Ecto neural progenitor cell (in vitro differentiated cells): ENCODE measurements at regions not wholly inside any gene's neighbourhood (a gene's known extent, or its start where the extent isn't known, plus 50 kb on each side); places are given as distances from the start of the nearest gene placed in this dataset.
"Not testable (repeated sequence)": the region's sequence is repeated elsewhere in the genome, so short reads cannot be mapped to it uniquely, and the experiment has no call there.

Experiments used
- DNase-seq: peaks from one replicate; pipeline ENCODE4 v3.0.0-alpha.2; 2018; ENCODE audit warnings: low spot score

DNA sequence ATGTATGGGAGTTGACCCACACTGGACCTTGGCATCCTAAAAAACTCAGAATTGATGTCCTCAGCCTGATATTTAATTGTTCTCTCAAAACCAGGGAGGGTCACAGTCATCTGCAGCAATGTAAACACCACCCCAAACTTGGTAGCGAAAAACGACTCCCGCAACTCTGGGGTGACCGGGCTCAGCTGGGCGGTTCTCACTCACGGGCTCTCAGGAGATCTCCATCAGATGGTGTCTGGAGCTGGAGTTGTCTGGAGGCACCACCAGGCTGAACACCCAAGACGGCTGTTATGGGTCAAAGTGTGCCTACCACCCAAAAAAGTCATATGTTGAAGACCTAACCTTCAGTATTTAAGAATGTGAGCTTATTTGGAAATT, 50.9 kb upstream of the NXT1 start:
- DNase-seq, result no peak

DNA sequence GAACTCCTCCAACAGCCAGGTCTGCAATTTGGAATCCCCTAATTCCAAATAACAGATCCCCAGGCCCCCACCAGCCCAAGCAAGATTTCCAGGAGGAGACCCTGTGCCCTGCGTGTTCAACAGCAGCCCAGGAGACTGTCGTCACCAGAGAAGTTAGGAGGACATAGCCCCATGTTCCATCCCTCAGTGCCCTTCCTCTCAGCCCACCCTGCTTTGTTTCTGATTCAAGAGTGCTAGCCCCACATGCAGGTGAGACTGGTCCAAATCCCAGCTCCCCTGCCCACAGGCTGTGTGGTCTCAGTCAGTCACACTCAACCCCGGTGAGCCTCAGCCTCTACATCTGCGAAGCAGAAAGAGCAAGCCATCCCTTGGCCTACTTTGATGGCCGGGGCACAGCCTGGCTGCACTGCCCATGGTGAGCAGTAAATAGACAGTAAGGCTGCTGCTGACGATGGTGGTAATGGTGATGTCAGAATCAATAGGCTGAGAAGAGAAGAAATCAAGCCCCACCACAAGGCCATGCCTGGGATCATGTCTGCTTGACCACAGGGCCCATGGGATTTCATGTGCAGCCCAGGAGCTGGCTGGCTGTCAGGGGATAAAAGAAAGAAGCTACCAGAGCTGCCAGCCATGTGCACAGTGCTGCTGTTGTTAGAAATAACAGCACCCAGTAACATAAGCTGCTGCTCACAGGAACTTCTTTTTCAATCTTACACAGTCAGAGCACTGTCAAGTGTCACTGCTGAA, 51.5 kb upstream of the NXT1 start:
- no peak for DNase-seq

DNA sequence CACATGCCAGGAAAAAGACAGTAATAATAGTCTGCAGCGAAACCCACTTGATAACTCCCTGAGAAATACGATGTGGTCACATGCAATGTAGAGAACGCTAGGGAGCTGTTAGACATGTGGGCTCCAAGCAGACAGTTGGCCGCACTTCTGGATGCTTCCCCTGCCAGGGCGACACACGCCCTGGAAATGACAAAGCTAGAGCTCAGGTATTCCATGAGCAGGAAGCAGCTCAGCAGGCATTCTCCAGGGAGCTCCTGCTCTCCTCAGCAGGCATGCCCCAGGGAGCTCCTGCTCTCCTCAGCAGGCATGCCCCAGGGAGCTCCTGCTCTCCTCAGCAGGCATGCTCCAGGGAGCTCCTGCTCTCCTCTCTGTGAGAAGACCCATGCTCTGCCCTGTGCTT, 52.4 kb upstream of the NXT1 start:
- DNase-seq, result no peak

DNA sequence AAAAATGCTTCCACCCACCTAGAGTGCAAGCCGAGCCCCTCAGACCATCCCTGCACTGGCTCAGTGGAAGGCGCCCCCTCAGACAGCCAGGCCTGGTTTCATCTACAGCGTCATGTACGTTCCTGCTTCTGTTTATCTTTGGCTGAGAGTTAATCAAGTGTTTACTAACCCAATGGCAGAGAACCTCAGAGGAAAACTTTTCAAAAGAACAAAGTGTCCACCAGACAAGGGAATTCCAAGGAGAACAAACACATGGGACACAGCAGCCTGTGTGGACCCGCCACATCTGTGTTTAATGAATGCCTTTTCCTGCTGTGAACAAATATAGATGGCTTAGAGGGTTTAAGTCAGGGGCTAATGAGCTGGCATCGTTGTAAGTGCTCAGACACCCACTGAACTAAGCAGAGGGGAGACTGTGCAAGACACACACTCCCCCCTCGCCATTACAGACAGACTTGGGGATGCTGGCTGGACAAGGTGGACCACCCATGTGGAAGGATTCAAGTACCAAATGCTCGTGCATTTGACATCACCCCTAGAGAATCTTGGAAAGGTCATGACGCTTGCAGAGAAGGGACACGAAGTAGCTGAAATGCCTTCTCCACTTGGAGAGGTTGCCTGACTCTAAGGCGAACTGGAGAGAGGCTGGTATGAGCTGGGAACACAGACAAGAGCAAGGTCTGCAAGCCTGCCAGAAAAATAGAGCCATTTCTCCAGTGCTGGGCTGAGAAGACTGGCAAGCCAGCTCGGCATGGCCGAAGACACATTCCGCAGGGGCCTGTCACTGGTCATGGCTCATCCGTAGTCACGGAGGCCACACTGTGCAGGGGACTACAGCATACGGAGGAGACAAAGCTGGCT, 53.5 kb upstream of the NXT1 start:
- no peak for DNase-seq

DNA sequence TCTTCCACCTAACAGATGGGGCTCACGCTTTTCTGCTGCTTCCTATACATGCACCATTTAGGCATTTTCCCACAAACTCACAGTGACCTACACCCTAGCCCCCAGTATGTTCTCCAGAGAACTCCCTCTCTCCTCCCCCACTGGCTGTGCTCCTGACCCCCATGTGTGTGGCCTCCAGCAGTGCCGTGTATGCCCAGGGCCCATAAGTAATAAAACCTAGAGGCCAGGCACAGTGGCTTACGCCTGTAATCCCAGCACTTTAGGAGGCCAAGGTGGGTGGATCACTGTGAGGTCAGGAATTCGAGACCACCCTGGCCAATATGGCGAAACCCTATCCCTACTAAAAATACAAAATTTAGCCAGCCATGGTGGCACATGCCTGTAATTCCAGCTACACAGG, 54.7 kb upstream of the NXT1 start:
- no peak for DNase-seq

DNA sequence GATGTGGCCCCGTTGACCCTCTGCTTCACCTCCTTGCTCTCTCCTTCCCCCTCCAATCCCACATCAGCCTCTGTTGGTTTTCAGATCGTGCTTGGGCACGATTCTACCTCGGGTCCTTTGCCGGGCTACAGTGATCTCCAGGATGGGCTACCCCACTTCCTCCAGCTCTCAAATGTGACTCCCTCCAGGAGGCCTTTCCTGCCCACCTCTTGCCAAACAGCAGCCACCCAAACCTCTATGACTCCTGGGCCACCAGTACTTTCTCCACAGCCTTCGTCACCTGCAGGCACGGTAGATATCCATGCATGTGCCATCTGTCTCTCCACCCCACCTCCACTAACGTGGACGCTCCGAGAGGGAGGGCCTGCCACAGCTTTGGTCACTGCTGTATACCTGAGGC, 55.9 kb upstream of the NXT1 start:
- no peak for DNase-seq

DNA sequence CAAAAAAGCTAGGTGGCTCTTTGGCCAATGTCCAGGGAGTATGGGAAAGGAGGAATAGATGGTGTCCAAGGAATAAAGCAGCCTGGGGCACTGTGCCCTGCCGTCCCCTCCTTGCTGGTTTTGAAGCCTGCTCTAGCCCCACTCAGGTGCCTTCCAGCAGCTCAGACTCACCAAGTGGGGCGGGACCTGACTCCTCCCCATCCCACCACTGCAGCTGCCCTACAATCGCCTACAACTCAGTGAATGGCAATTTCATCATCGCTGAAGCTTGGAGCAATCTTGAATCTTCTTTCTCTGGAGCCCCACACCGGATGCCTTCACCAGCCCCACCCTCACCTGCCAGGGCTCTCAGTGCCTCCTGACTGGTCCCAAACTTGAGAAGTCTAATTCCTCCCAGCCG, 56.4 kb upstream of the NXT1 start:
- DNase-seq, result no peak

DNA sequence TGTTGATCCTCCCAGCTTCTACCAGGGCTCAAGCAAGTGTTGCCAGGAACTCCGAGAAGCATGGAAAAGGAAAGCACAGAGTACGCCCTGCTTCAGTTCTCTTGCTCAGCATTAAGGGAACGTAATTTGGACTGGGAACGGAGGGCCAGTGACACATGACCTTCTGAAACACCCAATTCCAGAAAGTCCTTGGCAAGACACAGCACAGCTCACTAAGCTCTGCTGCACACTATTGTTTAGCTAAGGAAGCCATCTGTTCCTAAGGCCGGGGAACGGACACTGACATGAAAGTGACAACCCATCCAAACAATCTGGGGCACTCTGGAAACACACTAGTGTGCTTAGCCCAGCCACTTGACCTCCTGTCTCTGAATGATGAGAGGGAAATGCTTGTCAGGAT, 56.9 kb upstream of the NXT1 start:
- DNase-seq, result no peak

DNA sequence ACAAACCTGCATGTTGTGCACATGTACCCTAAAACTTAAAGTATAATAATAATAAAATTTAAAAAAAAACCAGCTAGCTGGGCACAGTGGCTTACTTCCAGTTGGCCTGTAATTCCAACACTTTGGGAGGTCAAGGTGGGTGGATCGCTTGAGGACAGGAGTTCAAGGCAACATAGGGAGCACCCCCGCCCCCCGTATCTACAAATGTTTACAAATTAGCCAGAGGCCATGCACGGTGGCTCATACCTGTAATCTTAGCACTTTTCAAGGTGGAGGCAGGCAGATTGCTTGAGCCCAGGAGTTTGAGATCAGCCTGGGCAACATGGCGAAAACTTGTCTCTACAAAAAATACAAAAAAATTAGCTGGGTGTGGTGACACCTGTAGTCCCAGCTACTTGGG, 58.3 kb upstream of the NXT1 start:
- DNase-seq, result not testable (repeated sequence)

DNA sequence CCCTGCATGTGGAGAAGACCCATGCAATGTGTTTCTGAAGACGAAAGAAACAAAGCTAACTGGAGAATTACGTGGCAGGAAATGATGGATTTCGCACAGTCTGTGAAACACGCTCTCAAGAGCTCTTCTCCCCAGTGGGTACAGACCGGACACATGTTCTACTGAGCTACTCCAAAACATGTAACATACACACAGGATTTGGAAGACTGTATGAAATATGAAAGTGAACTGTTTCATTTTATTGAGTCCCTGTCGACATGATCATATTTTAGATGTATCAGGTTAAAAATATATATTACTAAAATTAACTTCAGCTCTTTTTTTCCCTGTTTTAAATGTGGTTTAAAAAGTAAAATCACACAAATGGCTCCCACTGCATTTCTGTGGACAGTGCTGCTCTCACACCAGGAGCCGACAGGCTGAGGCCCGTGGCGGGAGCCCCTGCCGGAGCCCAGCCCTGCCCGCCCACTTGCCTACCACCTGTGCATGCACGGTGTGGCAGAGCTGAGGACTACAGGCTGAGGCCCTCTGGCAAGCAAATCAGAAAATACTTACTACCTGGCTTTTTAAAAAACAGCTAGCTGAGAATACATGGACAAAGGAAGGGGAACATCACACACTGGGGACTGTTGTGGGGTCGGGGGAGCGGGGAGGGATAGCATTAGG, 58.9 kb upstream of the NXT1 start:
- no peak for DNase-seq

DNA sequence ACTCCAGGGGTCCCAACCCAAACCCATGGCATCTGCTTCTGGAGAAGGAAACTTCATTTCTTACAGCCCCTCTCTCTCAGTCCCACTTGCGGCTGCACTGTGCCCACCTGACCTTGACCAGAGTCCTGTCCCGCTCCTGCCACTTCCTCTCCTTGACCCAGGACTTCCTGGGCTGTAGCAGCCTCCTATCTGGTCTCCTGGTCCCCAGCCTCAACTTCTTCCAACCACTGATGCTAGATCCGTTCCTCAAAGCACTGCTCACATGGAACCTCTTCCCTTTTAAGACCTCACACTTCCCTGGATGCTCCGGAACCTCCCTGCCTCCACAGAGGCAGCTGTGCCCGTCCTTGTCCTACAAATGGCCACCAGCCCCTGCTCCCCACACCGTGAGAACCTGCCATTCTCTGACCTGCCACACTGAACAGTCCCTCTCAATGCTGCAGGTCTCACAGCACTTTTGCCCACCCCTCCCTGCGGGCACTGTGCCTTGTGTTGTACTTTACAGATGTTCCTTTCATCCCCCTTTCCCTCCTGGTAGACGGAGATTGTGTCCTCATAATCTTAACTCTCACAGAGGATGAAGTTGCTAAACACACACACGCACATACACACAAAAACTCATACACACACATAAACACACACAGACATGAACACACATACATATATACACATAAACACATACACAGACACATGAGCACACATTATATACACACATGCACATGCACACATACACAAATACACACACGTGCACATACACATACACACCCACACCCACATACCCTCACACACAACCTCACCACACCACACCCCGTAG, 59.6 kb upstream of the NXT1 start:
- DNase-seq, result no peak

DNA sequence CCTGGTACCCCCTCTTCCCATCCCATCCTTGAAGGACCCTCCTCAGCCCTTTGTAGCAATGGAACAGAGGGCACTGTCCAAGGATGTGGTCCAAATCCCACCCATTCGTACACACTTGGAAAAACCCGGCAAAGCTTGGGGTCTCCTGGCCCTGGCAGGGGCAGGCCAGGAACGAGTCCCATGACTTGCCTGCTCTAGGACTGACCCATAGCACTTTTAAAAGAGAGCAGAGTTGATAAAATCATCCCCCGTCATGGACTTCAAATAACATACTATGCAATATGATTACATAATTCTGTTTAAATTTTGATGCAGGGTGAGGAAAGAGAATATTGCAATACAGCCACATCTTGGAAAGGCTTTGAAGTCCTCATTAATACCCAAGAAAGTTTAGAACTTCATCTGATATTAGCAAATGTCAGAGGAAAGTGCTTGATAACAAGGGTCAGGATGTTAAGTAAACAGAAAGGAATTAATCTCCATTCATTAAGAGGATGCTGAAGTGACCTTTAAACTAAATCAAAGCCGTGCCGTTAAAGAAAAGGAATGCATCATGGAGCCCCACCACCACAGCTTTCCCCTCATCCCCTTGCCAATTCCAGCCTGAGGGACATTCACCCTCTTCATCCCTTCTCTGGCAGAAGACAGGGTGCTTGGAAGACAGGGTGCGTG, 60.7 kb upstream of the NXT1 start:
- no peak for DNase-seq

DNA sequence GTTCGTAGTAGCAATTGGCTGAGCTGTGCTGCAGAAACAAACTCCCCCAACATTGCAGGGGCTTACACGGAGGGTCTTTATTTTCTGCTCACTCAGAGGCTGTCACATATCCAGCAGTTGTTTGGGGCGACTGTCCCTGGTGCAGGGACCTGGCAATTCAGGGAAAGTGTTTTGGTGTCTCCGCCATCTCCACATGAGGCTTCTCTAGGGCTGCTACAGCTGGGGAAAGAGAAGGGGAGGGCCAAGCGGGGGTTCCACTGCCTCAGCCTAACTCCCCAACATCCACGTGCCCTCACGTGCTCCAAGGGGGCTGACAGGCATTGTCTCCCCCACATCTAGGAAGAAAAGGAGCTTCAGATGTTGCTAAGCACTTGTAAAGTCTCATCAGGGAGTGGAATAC, 61.3 kb upstream of the NXT1 start:
- DNase-seq, result no peak

DNA sequence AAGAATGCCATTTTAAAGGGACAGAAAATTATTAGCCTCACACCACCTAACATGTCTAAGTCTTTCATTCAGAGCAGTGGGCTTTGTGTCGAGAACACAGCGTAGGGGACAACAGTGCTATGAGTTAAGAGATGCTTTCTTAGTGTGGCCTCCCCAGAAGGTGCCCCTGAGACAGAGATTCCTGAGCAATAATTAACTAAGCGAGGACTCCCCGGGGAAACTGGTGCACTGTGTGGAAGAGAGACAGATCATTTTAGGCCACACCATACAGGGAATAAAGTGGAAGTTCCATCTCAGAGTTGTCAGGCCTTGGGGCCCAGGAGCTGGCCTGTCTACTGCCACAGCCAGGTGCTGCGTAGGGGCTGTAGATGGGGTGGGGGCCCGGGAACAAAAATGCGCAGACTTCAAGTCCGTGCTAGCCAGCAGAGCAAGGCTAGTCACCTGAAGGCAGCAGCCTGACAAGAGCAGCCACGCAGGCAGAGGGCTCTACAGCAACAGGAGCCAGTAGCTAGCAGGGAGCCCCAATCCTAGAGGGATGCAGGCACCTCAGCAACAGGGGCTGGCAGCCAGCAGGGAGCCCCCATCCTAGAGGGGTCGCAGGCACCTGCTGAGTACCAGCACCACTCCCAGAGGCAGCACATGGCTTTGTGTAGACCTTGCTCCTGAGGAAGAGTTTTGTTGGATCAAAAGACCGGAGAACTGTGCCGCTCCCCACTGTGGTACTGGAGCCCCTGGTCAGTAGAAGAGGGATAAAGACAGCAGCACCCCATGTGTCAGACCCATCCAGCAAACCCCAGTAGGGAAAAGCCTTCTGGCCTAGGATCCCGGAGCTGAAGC, 63.0 kb upstream of the NXT1 start:
- DNase-seq, result no peak

DNA sequence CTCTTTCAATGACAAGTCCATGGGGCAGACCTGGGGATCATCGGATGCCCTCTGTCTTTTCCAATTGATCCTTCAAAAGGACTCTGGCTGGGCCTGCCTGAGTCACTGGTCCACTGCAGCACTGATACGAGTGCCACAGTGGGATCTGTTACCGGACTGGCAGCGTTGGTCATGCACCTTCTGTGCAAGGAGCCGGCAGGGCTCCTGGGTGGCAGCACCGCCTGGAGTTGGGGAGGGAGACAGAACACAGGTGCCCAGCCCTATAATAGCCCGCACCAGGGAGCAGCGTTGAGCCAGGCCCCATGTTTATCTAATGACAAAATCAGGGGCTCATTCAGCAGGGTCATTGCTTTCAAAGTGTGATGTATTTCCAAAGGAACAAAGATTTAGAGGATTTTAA, 64.2 kb upstream of the NXT1 start:
- no peak for DNase-seq

DNA sequence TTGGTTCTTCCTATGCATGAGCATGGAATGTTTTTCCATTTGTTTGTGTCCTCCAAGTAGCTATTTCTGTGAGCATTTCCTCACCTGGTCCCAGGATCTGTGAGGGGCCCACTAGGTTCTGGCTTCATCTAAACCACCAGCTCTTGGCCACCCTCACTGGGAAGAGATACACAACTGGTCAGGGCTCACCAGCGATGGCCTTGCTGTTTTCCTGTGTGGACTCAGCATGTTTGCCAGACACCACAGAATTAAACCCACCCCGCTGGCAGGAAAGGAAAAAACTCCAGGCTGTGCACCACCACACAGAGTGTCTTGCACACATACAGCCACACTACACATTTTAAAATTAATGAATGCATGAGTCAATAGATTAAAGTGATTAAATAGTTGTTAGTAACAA, 65.1 kb upstream of the NXT1 start:
- no peak for DNase-seq

DNA sequence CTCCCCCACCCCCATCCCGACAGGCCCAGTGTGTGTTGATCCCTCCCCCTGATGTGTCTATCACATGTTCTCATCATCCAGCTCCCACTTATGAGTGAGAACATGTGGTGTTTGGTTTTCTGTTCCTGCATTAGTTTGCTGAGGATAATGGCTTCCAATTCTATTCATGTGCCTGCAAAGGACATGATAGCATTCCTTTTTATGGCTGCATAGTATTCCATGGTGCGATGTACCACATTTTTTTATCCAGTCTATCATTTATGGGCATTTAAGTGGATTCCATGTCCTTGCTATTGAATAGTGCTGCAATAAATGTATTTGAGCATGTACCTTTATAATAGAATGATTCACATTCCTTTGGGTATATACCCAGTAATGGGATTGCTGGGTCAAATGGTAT, 66.6 kb upstream of the NXT1 start:
- DNase-seq, result no peak

DNA sequence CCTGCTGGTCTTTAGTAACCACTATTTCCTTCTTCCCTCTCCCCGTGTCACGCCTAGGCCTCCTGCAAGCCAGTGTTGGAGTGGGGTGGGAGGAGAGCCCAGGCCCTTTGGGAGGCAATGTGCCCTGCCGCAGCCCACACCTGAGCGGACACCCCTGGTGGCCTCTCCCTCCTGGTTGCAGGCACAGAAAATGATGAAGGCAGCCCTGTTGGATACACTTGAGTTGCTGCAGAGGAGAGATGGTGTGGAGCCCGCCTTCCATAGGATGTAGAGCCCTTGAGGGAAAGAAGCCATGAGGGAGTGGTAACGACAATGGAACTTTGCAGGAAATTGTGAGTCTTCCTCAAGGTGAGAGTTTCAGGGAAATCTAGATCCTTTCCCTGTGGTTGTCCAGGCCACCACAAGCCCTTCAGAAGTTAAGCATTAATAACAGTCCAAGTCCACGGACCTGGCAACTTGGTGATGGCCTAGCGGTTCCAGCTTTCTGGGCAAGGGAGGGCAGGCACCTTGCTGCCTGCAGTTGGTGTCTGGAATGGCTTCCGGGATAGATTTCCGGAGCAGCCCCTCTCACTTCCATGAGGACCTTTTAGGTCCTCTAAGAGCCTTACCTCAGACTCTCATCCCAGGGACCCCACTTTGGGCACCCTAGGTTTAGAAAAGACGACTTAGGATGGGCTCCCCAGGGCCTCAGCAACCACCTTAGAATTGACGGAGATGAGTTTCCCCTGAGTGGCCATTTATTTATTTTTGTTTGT, 67.3 kb upstream of the NXT1 start:
- no peak for DNase-seq

DNA sequence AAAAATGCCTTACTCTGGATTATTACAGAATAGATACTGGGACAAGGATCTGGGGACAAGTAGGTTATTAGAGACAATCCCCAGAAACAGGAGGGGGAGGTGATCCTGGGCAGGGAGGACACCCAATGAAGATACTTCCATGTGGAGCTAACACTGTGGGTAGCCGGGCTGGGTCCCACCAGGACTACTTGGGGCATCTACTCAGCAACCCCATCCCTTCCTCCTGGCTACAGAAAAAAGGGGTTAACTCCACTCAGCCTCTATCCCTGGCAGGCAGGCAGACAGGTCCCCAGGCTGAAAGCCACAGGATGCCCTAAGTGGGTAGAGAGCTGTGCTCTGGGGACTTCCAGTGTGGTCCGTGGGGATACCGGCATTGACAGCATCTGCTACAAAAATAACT, 68.0 kb upstream of the NXT1 start:
- no peak for DNase-seq

DNA sequence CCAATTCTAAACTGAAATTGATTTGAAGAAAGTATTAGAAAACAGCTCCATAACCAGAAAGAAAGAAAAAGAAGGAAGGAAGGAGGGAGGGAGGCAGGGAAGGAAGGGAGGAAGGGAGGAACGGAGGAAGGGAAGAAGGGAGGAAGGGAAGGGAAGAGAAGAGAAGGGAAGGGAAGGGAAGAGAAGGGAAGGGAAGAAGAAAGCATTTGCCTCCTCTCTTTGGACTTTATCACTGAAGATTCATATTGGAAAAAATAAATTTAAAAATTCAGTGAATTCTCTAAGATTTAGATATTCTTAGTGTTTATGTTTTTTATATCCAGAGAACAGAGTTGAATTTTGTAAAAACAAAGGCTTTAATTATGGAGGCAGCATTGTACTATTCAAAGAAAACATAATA, 68.5 kb upstream of the NXT1 start:
- DNase-seq, result no peak
